PC-3 (cell line): ENCODE measurements at regions not wholly inside any gene's neighbourhood (a gene's known extent, or its start where the extent isn't known, plus 50 kb on each side); places are given as distances from the start of the nearest gene placed in this dataset.

ENCODE experiments used
- EZH2phosphoT487 ChIP-seq: fragments of 300-600 bp; sonication (generic); IDR thresholded peaks from 2 replicates; pipeline ENCODE4 v1.6.1; 2018; ENCODE audit warnings: mild to moderate bottlenecking, antibody characterized with exemption, low read length, borderline replicate concordance
- TF ChIP-seq, protein P1 (sequence below): fragments of 300-600 bp; sonication (generic); conservative IDR thresholded peaks from 2 replicates; pipeline ENCODE4 v1.5.1; 2017; ENCODE audit warnings: antibody characterized with exemption, low read depth, mild to moderate bottlenecking, low read length

- TF ChIP-seq, protein P1, sequence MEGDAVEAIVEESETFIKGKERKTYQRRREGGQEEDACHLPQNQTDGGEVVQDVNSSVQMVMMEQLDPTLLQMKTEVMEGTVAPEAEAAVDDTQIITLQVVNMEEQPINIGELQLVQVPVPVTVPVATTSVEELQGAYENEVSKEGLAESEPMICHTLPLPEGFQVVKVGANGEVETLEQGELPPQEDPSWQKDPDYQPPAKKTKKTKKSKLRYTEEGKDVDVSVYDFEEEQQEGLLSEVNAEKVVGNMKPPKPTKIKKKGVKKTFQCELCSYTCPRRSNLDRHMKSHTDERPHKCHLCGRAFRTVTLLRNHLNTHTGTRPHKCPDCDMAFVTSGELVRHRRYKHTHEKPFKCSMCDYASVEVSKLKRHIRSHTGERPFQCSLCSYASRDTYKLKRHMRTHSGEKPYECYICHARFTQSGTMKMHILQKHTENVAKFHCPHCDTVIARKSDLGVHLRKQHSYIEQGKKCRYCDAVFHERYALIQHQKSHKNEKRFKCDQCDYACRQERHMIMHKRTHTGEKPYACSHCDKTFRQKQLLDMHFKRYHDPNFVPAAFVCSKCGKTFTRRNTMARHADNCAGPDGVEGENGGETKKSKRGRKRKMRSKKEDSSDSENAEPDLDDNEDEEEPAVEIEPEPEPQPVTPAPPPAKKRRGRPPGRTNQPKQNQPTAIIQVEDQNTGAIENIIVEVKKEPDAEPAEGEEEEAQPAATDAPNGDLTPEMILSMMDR = no peak
- no peak for TF ChIP-seq EZH2phosphoT487
These were observed 72.9 kb upstream of the SPAG17 start for GRCh38 chr1:118257946-118258345.
